Stimulated activated naive CD8-positive, alpha-beta T cell treated with anti-CD3 and anti-CD28 coated beads, Interleukin-15, amount 100 ng/mL, for 72 hours (primary cell): ENCODE measurements at regions not wholly inside any gene's neighbourhood (a gene's known extent, or its start where the extent isn't known, plus 50 kb on each side); places are given as distances from the start of the nearest gene placed in this dataset.
"Not testable (repeated sequence)": the region's sequence is repeated elsewhere in the genome, so short reads cannot be mapped to it uniquely, and the experiment has no call there.

ENCODE experiments used
- ATAC-seq: fragments of 150-1000 bp; cut with Tn5 transposase; 2 replicates; pipeline ENCODE4 v1.10.0; 2021; ENCODE audit warnings: mild to moderate bottlenecking, moderate library complexity
- DNase-seq, 2 donors: peaks; one replicate each; pipeline ENCODE4 v3.0.0; 2021 to 2022
- H3K27ac Mint-ChIP-seq, 2 donors: one replicate each; pipeline ENCODE4 v1.8.0; 2022; ENCODE audit warnings: mild to moderate bottlenecking in 2 of 2, mixed read lengths in 2 of 2, moderate library complexity in 2 of 2
- H3K27me3 Mint-ChIP-seq: one replicate; pipeline ENCODE4 v1.8.0; 2022; ENCODE audit warnings: mixed read lengths
- H3K4me1 Mint-ChIP-seq: one replicate; pipeline ENCODE4 v1.8.0; 2022; ENCODE audit warnings: mild to moderate bottlenecking, mixed read lengths
- H3K4me3 Mint-ChIP-seq, 2 donors: one replicate each; pipeline ENCODE4 v1.8.0; 2022; ENCODE audit warnings: mild to moderate bottlenecking in 2 of 2, mixed read lengths in 2 of 2, moderate library complexity in 1 of 2
- H3K9me3 Mint-ChIP-seq, 2 donors: one replicate each; pipeline ENCODE4 v1.8.0; 2022; ENCODE audit warnings: mixed read lengths in 2 of 2

- Mint-ChIP-seq H3K27me3 (peaks cover 52% of the 10 kb centered on the region), H3K4me3 (no peak overlapping the region), H3K4me1 (no peaks in the 10 kb centered on the region)
Observed at GRCh38 chr9:100639854-100640253, 62.0 kb downstream of the CAVIN4 start.

DNA sequence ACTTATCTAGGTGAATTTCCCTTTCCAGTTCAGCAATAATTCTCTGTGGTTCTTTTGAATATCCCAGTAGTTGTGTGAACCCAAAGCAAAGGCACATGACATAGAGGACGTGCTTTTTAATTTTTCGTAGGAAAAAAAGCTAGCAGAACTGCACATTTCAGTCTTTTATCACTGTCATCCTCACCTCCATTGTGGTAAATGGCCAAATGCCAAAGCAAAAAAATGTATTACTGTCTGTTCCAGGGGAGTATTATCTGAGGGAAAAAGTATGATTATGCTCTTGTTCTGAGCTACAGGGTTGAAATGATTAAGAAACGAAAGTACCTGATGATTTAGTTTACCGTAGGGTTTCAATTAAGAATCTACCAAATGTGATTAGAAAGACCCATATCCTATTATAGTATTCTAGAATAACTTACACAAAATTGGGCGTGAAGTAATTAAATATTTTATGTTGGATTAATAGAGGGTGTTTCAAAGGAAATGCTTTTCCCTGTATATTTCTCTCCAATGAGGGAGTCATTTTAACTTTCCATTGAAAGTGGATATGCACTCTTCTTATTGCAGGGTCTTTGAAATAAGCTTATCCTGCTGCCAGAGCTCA is 62.7 kb downstream of the CAVIN4 start:
- Mint-ChIP-seq H3K4me3 (no peak overlapping the region), H3K27me3 (peaks cover 52% of the 10 kb centered on the region), H3K27ac (peak overlapping the region in 1 of 2 donors; percentile 3), H3K4me1 (no peaks in the 10 kb centered on the region), H3K9me3 (peaks cover 12 to 23% of the 10 kb centered on the region in 2 donors)
- ATAC-seq, result no peak
- no peak for DNase-seq

More at GRCh38 chr9:100639854-100640253, 62.0 kb downstream of the CAVIN4 start:
- H3K9me3 Mint-ChIP-seq, result peaks cover 19 to 28% of the 10 kb centered on the region in 2 donors
- no peak for ATAC-seq
- H3K27ac Mint-ChIP-seq, result no peak overlapping the region
- no peak for DNase-seq

DNA sequence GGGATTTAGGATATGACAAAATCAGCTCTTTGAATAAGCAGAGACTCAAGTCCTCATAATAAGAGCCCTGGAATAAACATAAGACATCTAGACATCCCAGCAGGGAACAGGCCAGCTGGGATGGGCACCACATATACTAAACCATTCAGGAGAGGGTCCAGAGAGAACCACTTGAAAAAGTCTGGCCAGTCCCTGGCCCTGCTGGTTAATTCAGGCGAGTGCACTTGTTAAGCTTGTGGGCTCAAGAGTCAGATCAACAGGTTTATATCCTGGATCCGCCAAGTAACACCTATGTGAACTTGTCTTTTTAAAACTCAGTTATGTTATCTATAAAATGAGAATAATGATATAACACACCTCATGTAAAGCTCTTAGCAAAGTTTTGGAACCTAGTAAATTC is 63.3 kb downstream of the CAVIN4 start:
- no peak overlapping the region for H3K27ac Mint-ChIP-seq
- H3K27me3 Mint-ChIP-seq, result peaks cover 52% of the 10 kb centered on the region

DNA sequence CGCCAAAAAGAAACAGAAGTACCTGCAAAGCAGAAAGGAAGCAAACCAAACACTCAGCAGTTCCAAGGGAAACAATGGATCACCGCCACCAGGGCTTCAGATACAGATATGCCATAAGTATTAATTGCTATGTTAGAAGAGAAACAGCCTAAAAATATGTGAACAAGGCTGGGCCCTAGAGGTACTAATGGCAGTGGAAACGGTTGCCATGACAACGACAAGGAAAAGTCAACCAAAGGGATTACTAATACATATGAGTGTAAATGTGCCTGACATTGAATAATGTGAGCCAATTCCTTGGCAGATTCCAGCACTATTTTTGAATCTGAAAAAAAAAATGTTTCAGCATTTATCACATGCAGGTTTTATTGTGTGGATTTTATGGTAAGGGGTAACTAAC is 75.0 kb downstream of the CAVIN4 start:
- DNase-seq (no peak), ATAC-seq (no peak)
- peaks cover 16 to 34% of the 10 kb centered on the region in 2 donors for H3K9me3 Mint-ChIP-seq
- no peaks in the 10 kb centered on the region for H3K4me1 Mint-ChIP-seq
- no peak overlapping the region for H3K4me3 Mint-ChIP-seq
- no peak overlapping the region for H3K27ac Mint-ChIP-seq
- peaks cover 7% of the 10 kb centered on the region for H3K27me3 Mint-ChIP-seq

More for the DNA sequence above, 63.3 kb downstream of the CAVIN4 start:
- Mint-ChIP-seq H3K9me3 (peaks cover 9 to 21% of the 10 kb centered on the region in 2 donors), H3K4me3 (no peak overlapping the region), H3K4me1 (no peaks in the 10 kb centered on the region)
- ATAC-seq, result no peak
- DNase-seq, result no peak

GRCh38 chr9:100653643-100654334 is 75.9 kb downstream of the CAVIN4 start:
- Mint-ChIP-seq H3K27me3 (peaks cover 7% of the 10 kb centered on the region), H3K9me3 (peaks cover 16 to 36% of the 10 kb centered on the region in 2 donors), H3K4me1 (no peaks in the 10 kb centered on the region), H3K4me3 (no peak overlapping the region), H3K27ac (no peak overlapping the region)
- no peak for DNase-seq
- ATAC-seq, result no peak

- Mint-ChIP-seq H3K9me3 (peaks cover 16 to 36% of the 10 kb centered on the region in 2 donors), H3K27me3 (peaks cover 11% of the 10 kb centered on the region)
- ATAC-seq, H3K4me1 Mint-ChIP-seq, DNase-seq, H3K27ac Mint-ChIP-seq, H3K4me3 Mint-ChIP-seq: not testable (repeated sequence)
Observed at GRCh38 chr9:100656851-100657250, 79.0 kb downstream of the CAVIN4 start.

DNA sequence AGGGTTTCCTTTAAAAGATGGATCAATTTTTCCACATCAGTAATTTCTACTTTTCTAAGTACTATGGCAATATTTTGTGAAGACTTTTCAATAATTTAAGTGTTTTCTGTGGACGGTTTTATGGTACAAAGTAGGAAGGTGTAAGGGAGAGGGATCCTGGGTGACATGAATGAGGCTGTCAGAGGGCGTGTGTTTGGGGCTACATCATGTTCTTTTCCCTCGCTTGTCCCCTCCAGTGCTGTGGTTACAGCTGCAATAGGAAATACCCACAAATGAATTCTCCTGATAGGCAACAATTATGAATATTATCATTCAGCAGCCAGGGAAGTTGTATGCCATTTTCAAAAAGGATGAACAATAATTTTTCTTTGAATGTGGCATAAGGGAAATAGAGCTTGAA is 83.8 kb downstream of the CAVIN4 start:
- Mint-ChIP-seq H3K4me1 (no peaks in the 10 kb centered on the region), H3K27me3 (peaks cover 19% of the 10 kb centered on the region), H3K9me3 (peaks cover 0 to 13% of the 10 kb centered on the region in 2 donors), H3K4me3 (no peak overlapping the region), H3K27ac (no peak overlapping the region)
- DNase-seq (no peak), ATAC-seq (no peak)

DNA sequence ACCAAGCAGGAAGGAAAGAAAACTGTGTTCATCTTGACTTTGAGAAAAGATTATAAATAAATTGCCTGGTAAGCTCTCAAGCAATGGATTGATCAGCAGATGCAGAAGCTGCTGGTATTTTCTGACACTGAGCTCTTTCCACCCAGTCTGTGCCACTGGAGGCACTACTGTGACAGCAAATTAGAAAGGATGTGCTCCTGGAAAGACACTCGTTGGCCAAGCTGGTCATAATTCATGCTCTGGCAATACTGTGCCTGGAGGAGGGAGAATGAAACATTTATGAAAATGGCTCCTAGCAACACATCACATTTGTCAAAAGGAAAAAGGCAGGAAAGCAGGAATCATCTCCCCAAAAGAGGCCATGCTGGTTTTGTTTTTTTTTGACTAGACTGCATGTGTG is 84.2 kb downstream of the CAVIN4 start:
- ATAC-seq (no peak), DNase-seq (no peak)
- no peaks in the 10 kb centered on the region for H3K4me1 Mint-ChIP-seq
- H3K27me3 Mint-ChIP-seq, result peaks cover 24% of the 10 kb centered on the region
- no peak overlapping the region for H3K27ac Mint-ChIP-seq
- no peak overlapping the region for H3K4me3 Mint-ChIP-seq
- H3K9me3 Mint-ChIP-seq, result peaks cover 0 to 10% of the 10 kb centered on the region in 2 donors

- ATAC-seq (no peak), DNase-seq (no peak)
- no peaks in the 10 kb centered on the region for H3K4me1 Mint-ChIP-seq
- H3K4me3 Mint-ChIP-seq, result no peak overlapping the region
- peaks cover 33% of the 10 kb centered on the region for H3K27me3 Mint-ChIP-seq
- no peaks in the 10 kb centered on the region for H3K9me3 Mint-ChIP-seq
- H3K27ac Mint-ChIP-seq, result no peak overlapping the region
Observed at GRCh38 chr9:100667448-100667847, 89.6 kb downstream of the CAVIN4 start.

DNA sequence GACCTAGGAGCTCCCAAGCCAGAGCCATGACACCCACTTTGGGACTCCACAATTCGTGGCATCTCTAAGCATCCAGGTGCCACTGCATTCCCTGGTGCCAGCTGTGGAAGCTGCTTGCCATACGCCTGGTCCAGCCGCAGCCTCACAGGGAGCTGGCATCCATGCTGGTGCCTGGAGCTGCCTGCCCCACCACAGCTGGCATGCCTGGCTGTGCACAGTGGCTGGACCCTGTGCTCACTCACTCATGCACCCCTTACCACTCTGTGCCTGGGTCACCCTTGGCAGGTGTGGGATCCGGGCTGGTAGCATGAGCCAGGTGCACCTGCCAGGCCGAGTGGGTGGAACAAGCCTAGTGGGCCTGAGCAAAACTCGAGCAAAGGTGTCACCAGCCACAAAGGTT is 90.1 kb downstream of the CAVIN4 start:
- Mint-ChIP-seq H3K4me3 (no peak overlapping the region), H3K27me3 (peaks cover 33% of the 10 kb centered on the region), H3K9me3 (no peaks in the 10 kb centered on the region), H3K27ac (no peak overlapping the region), H3K4me1 (no peaks in the 10 kb centered on the region)
- DNase-seq, result no peak
- ATAC-seq, result no peak

- ATAC-seq (no peak), DNase-seq (no peak)
- no peak overlapping the region for H3K27ac Mint-ChIP-seq
- no peaks in the 10 kb centered on the region for H3K9me3 Mint-ChIP-seq
- H3K27me3 Mint-ChIP-seq, result peaks cover 33% of the 10 kb centered on the region
- H3K4me1 Mint-ChIP-seq, result no peaks in the 10 kb centered on the region
- no peak overlapping the region for H3K4me3 Mint-ChIP-seq
Observed at GRCh38 chr9:100669968-100670367, 92.1 kb downstream of the CAVIN4 start.

DNA sequence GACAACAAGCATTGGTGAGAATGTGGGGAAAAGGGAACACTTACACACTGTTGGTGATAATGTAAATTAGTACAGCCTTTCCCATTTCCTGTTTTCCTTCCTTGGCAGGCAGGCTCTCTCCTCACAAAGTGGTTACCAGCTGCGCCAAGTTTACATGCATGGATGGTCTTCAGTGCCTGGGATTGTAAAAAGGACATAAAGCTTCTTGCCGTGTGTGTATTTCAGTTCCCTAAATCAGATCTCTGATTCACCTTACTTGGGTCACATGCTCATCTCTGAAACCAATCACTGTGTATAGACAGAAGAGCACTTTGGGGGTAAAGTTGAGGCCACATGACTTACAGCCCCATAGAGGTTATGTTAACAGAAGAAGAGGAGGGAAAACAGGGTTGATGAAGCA is 92.8 kb downstream of the CAVIN4 start:
- ATAC-seq, result no peak

DNA sequence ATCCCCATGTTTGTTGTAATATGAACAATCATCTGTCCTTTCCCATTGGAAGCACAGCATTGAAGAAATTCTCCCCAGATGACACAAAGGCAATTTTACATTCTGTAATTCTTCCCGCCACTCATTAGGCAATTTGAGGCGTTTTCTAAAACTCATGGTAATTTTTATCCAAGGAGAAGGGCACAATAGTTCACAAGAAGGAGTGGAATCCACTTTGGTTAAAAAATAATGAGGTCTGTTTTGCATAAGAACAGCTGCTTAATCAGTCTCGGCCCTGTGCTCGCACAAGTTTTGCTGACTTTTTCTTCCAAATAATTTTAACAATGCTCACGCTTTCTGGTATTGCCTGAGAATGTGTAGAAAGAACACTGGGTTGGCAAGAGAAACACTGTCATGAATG is 94.0 kb downstream of the CAVIN4 start:
- Mint-ChIP-seq H3K27ac (no peak overlapping the region), H3K4me1 (no peaks in the 10 kb centered on the region), H3K4me3 (no peak overlapping the region), H3K27me3 (peaks cover 19% of the 10 kb centered on the region), H3K9me3 (no peaks in the 10 kb centered on the region)
- DNase-seq, result no peak
- ATAC-seq, result no peak

More for the DNA sequence above, 92.8 kb downstream of the CAVIN4 start:
- H3K4me3 Mint-ChIP-seq, result no peak overlapping the region
- no peak for DNase-seq
- H3K4me1 Mint-ChIP-seq, result no peaks in the 10 kb centered on the region
- H3K9me3 Mint-ChIP-seq, result no peaks in the 10 kb centered on the region
- H3K27me3 Mint-ChIP-seq, result peaks cover 30% of the 10 kb centered on the region
- no peak overlapping the region for H3K27ac Mint-ChIP-seq

DNA sequence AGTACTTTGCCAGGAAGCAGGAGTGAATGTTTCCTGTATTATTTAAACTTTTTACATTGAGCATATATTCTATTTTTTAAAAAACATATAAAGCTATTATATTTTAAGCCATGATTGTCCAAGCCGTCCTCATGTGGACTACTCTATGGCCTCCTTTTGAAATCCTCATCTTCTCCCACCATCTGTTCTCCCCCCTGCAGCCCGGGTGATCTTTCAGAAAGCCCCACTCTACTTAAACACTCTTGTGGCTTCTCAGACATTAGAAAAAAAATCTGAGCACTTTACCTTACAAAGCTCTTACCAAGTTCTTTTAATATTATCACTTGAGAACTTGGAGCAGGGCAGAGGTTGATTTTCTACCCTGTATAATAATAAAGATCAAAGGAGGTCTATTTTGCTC is 95.4 kb downstream of the CAVIN4 start:
- H3K27ac Mint-ChIP-seq, result no peak overlapping the region
- H3K4me1 Mint-ChIP-seq, result no peaks in the 10 kb centered on the region
- no peaks in the 10 kb centered on the region for H3K9me3 Mint-ChIP-seq
- H3K4me3 Mint-ChIP-seq, result no peak overlapping the region
- ATAC-seq, result no peak
- H3K27me3 Mint-ChIP-seq, result peaks cover 11% of the 10 kb centered on the region
- DNase-seq, result no peak

GRCh38 chr9:100674419-100675122 is 96.7 kb downstream of the CAVIN4 start:
- Mint-ChIP-seq H3K9me3 (no peaks in the 10 kb centered on the region), H3K27me3 (peaks cover 13% of the 10 kb centered on the region), H3K4me1 (no peaks in the 10 kb centered on the region), H3K4me3 (no peak overlapping the region), H3K27ac (no peak overlapping the region)
- ATAC-seq, result no peak
- DNase-seq, result no peak

- H3K4me3 Mint-ChIP-seq, result no peak overlapping the region
- DNase-seq (no peak), ATAC-seq (no peak)
- H3K27me3 Mint-ChIP-seq, result peaks cover 28% of the 10 kb centered on the region
- no peak overlapping the region for H3K27ac Mint-ChIP-seq
- H3K4me1 Mint-ChIP-seq, result no peaks in the 10 kb centered on the region
- no peaks in the 10 kb centered on the region for H3K9me3 Mint-ChIP-seq
Observed at GRCh38 chr9:100679834-100680233, 102.0 kb downstream of the CAVIN4 start.
